B cell (primary cell): ENCODE measurements at regions not wholly inside any gene's neighbourhood (a gene's known extent, or its start where the extent isn't known, plus 50 kb on each side); places are given as distances from the start of the nearest gene placed in this dataset.

Experiments used
- EZH2 ChIP-seq: IDR thresholded peaks from 2 replicates; pipeline ENCODE4 v1.6.1; 2012; ENCODE audit warnings: borderline replicate concordance, low read depth, mild to moderate bottlenecking, moderate library complexity, low read length; ENCODE audit not compliant: insufficient read depth, poor library complexity, severe bottlenecking
- TF ChIP-seq, protein P1 (sequence below): fragments of 200-600 bp; IDR thresholded peaks from one replicate; pipeline ENCODE4 v1.8.0; 2022; ENCODE audit warnings: antibody characterized with exemption, mild to moderate bottlenecking

DNA sequence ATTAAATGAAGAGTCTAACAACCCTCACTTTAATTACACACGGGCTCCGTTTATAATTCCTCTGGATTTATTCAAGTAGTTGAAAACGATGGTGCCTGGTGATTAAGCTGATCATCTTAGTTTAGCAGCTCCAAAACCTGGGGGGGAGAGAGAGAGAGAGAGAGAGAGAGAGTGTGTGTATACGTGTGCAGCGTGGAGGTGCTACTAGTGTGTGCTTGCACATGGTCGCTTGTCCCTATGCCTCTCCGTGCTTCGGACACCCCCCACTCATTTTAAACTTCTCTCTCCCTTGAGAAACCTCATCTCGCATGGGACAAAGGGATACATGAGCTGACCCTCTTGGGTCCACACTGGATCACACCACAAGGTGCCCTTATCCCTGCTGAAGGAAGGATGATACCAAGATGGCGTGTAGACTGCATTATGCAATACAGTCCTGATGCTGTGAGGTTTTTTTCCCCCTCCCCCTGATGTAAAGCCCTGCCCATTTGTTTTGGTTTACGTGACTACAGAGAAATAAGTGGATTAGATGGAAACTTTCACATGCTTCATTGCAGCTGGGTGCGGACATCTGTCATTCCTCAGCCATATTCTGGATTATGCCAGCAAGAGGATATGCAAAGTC is 320.8 kb downstream of the ZNF536 start:
- TF ChIP-seq EZH2, result no peak
- TF ChIP-seq, protein P1, sequence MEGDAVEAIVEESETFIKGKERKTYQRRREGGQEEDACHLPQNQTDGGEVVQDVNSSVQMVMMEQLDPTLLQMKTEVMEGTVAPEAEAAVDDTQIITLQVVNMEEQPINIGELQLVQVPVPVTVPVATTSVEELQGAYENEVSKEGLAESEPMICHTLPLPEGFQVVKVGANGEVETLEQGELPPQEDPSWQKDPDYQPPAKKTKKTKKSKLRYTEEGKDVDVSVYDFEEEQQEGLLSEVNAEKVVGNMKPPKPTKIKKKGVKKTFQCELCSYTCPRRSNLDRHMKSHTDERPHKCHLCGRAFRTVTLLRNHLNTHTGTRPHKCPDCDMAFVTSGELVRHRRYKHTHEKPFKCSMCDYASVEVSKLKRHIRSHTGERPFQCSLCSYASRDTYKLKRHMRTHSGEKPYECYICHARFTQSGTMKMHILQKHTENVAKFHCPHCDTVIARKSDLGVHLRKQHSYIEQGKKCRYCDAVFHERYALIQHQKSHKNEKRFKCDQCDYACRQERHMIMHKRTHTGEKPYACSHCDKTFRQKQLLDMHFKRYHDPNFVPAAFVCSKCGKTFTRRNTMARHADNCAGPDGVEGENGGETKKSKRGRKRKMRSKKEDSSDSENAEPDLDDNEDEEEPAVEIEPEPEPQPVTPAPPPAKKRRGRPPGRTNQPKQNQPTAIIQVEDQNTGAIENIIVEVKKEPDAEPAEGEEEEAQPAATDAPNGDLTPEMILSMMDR, result no peak
